Prostate gland (tissue), 2 donors: ENCODE measurements at regions not wholly inside any gene's neighbourhood (a gene's known extent, or its start where the extent isn't known, plus 50 kb on each side); places are given as distances from the start of the nearest gene placed in this dataset.

Source experiments
- CTCF ChIP-seq, 4 experiments: fragments of 200-600 bp in 2 of 4; fragments of 450-650 bp in 2 of 4; sonication (generic) in 2 of 4; IDR thresholded peaks; 1 replicate in 3 of 4; 2 replicates in 1 of 4; pipeline ENCODE4 v1.5.1; 2016 to 2019; ENCODE audit warnings: antibody characterized with exemption in 4 of 4, mild to moderate bottlenecking in 2 of 4, moderate library complexity in 2 of 4
- POLR2A ChIP-seq: fragments of 450-650 bp; IDR thresholded peaks from one replicate; pipeline ENCODE4 v1.6.1; 2016; ENCODE audit warnings: antibody characterized with exemption, mild to moderate bottlenecking

- TF ChIP-seq CTCF (IDR thresholded peaks at IDR 0.05) (no peak), POLR2A (no peak)
Observed at GRCh38 chr13:73902847-73903246, 231.4 kb downstream of the KLF12 start.
